ENCODE measurements at regions not wholly inside any gene's neighbourhood (a gene's known extent, or its start where the extent isn't known, plus 50 kb on each side); places are given as distances from the start of the nearest gene placed in this dataset.
"Not testable (repeated sequence)": the region's sequence is repeated elsewhere in the genome, so short reads cannot be mapped to it uniquely, and the experiment has no call there.

DNA sequence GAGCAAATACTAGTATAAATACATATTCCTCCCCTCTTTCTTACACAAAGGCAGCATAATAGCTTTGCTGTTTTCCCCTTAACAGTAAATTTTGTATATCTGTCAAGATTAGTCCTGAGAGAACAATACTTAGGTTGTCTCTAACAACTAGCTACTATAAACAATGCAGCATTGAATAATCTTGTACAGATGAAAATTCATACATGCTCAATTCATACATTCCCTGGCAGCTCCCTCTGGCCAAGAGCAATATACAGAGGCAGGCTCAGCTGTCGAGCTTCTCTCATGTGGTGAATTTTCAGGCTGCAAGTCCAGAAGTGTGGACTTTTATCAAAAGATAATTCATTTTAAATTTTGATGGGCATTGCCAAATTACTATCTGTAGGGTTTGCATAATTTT is 81.2 kb upstream of the PTH start:
- H3K27ac Mint-ChIP-seq: no peak overlapping the region
- no peak overlapping the region for H3K9ac ChIP-seq (ENCODE audit: extremely low read depth, low read length, poor library complexity, severe bottlenecking)
- H3K4me1 Mint-ChIP-seq: no peaks in the 10 kb centered on the region
- H3K4me3 ChIP-seq (ENCODE audit: low read length): no peak overlapping the region
- peaks cover 15% of the 10 kb centered on the region for H3K9me3 ChIP-seq (ENCODE audit: control insufficient read depth, low read length)
- H3K9me3 Mint-ChIP-seq: peaks cover 31% of the 10 kb centered on the region
- no peak overlapping the region for H3K27ac ChIP-seq (ENCODE audit: low read depth, low read length)
- peaks cover 7% of the 10 kb centered on the region for H3K27me3 Mint-ChIP-seq (ENCODE audit: insufficient read depth)
- no peaks in the 10 kb centered on the region for H3K36me3 Mint-ChIP-seq (ENCODE audit: low read depth)
- WGBS, 2 experiments (ENCODE audit: insufficient coverage in 1 of 2, insufficient read length in 1 of 2): 83% methylated on average over 1 of the region's 1 CpG; no CpG with 5 or more reads in 1 of the 2 experiments
- H3K4me3 Mint-ChIP-seq: no peak overlapping the region
- TF ChIP-seq, protein P1, sequence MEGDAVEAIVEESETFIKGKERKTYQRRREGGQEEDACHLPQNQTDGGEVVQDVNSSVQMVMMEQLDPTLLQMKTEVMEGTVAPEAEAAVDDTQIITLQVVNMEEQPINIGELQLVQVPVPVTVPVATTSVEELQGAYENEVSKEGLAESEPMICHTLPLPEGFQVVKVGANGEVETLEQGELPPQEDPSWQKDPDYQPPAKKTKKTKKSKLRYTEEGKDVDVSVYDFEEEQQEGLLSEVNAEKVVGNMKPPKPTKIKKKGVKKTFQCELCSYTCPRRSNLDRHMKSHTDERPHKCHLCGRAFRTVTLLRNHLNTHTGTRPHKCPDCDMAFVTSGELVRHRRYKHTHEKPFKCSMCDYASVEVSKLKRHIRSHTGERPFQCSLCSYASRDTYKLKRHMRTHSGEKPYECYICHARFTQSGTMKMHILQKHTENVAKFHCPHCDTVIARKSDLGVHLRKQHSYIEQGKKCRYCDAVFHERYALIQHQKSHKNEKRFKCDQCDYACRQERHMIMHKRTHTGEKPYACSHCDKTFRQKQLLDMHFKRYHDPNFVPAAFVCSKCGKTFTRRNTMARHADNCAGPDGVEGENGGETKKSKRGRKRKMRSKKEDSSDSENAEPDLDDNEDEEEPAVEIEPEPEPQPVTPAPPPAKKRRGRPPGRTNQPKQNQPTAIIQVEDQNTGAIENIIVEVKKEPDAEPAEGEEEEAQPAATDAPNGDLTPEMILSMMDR (conservative IDR thresholded peaks at IDR 0.05): no peak
- DNase-seq: no peak
- no peaks in the 10 kb centered on the region for H3K4me1 ChIP-seq (ENCODE audit: control insufficient read depth, insufficient read depth, low read length)
- H3K27me3 ChIP-seq (ENCODE audit: control insufficient read depth, insufficient read depth, low read length, poor library complexity, severe bottlenecking): no peaks in the 10 kb centered on the region
- no peaks in the 10 kb centered on the region for H3K36me3 ChIP-seq (ENCODE audit: control insufficient read depth, insufficient read depth, low read length)

DNA sequence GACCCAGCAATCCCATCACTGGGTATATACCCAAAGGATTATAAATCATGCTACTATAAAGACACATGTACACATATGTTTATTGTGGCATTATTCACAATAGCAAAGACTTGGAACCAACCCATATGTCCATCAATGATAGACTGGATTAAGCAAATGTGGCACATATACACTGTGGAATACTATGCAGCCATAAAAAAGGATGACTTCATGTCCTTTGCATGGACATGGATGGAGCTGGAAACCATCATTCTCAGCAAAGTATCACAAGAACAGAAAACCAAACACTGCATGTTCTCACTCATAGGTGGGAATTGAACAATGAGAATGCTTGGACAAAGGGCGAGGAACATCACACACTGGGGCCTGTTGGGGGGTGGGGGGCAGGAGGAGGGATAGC is 79.6 kb upstream of the PTH start:
- WGBS, 2 experiments (ENCODE audit: insufficient coverage in 1 of 2, insufficient read length in 1 of 2): 89% methylated on average over 1 of the region's 1 CpG; no CpG with 5 or more reads in 1 of the 2 experiments
- not testable (repeated sequence) for H3K27ac ChIP-seq (ENCODE audit: low read depth, low read length); DNase-seq; H3K27ac Mint-ChIP-seq; H3K36me3 ChIP-seq (ENCODE audit: control insufficient read depth, insufficient read depth, low read length); H3K27me3 Mint-ChIP-seq (ENCODE audit: insufficient read depth); H3K4me3 ChIP-seq (ENCODE audit: low read length); H3K4me3 Mint-ChIP-seq; H3K9ac ChIP-seq (ENCODE audit: extremely low read depth, low read length, poor library complexity, severe bottlenecking); H3K9me3 ChIP-seq (ENCODE audit: control insufficient read depth, low read length); H3K4me1 ChIP-seq (ENCODE audit: control insufficient read depth, insufficient read depth, low read length); H3K4me1 Mint-ChIP-seq; H3K27me3 ChIP-seq (ENCODE audit: control insufficient read depth, insufficient read depth, low read length, poor library complexity, severe bottlenecking); H3K36me3 Mint-ChIP-seq (ENCODE audit: low read depth)
- peaks cover 19% of the 10 kb centered on the region for H3K9me3 Mint-ChIP-seq

- TF ChIP-seq, protein P1 (conservative IDR thresholded peaks at IDR 0.05): no peak
- no peaks in the 10 kb centered on the region for H3K36me3 ChIP-seq (ENCODE audit: control insufficient read depth, insufficient read depth, low read length)
- H3K27me3 ChIP-seq (ENCODE audit: control insufficient read depth, insufficient read depth, low read length, poor library complexity, severe bottlenecking): no peaks in the 10 kb centered on the region
- no peak overlapping the region for H3K27ac Mint-ChIP-seq
- peaks cover 4% of the 10 kb centered on the region for H3K27me3 Mint-ChIP-seq (ENCODE audit: insufficient read depth)
- no peaks in the 10 kb centered on the region for H3K4me1 ChIP-seq (ENCODE audit: control insufficient read depth, insufficient read depth, low read length)
- peaks cover 3% of the 10 kb centered on the region for H3K36me3 Mint-ChIP-seq (ENCODE audit: low read depth)
- peaks cover 9% of the 10 kb centered on the region for H3K9me3 Mint-ChIP-seq
- peaks cover 7% of the 10 kb centered on the region for H3K4me1 Mint-ChIP-seq
- no peak overlapping the region for H3K4me3 Mint-ChIP-seq
- no peak overlapping the region for H3K4me3 ChIP-seq (ENCODE audit: low read length)
- DNase-seq: no peak
- peaks cover 15% of the 10 kb centered on the region for H3K9me3 ChIP-seq (ENCODE audit: control insufficient read depth, low read length)
- H3K9ac ChIP-seq (ENCODE audit: extremely low read depth, low read length, poor library complexity, severe bottlenecking): no peak overlapping the region
- no peak overlapping the region for H3K27ac ChIP-seq (ENCODE audit: low read depth, low read length)
Observed at GRCh38 chr11:13567551-13567950, 71.8 kb upstream of the PTH start.

DNA sequence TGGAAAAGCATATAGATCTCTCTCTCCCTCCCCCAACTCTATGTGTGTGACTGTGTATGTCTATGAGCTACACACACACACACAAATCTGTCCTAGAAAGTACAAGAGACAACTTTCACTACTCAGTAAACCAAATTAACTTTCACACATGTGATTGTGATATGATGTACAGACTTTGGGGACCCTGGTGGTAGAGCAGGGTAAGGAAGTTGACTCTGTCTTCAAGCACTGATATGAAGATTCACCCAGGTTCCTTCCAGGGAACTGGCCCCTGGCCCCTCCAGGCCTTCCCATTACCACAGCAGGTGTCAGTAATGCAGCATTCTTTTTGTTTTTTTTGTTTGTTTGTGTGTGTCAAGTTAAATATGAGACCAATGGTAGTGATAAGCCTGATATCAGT is 66.1 kb upstream of the PTH start:
- no peaks in the 10 kb centered on the region for H3K4me1 Mint-ChIP-seq
- Histone ChIP-seq H3K27ac (ENCODE audit: low read depth, low read length) (no peak overlapping the region), H3K36me3 (ENCODE audit: control insufficient read depth, insufficient read depth, low read length) (no peaks in the 10 kb centered on the region), H3K27me3 (ENCODE audit: control insufficient read depth, insufficient read depth, low read length, poor library complexity, severe bottlenecking) (no peaks in the 10 kb centered on the region), H3K9ac (ENCODE audit: extremely low read depth, low read length, poor library complexity, severe bottlenecking) (no peak overlapping the region), H3K4me3 (ENCODE audit: low read length) (peak overlapping the region; percentile 9), H3K4me1 (ENCODE audit: control insufficient read depth, insufficient read depth, low read length) (no peaks in the 10 kb centered on the region), H3K9me3 (ENCODE audit: control insufficient read depth, low read length) (peaks cover 29% of the 10 kb centered on the region)
- DNase-seq: no peak
- peaks cover 2% of the 10 kb centered on the region for H3K27me3 Mint-ChIP-seq (ENCODE audit: insufficient read depth)
- H3K9me3 Mint-ChIP-seq: peaks cover 47% of the 10 kb centered on the region
- H3K4me3 Mint-ChIP-seq: no peak overlapping the region
- no peak overlapping the region for H3K27ac Mint-ChIP-seq
- TF ChIP-seq, protein P1 (conservative IDR thresholded peaks at IDR 0.05): peak; percentile 15
- H3K36me3 Mint-ChIP-seq (ENCODE audit: low read depth): peaks cover 3% of the 10 kb centered on the region

GRCh38 chr11:13560341-13560740 is 64.5 kb upstream of the PTH start:
- WGBS, 2 experiments (ENCODE audit: insufficient coverage in 1 of 2, insufficient read length in 1 of 2): 64% methylated on average over 11 of the region's 11 CpGs; no CpG with 5 or more reads in 1 of the 2 experiments
- not testable (repeated sequence) for H3K27me3 Mint-ChIP-seq (ENCODE audit: insufficient read depth); H3K4me1 Mint-ChIP-seq; H3K36me3 Mint-ChIP-seq (ENCODE audit: low read depth); H3K4me3 ChIP-seq (ENCODE audit: low read length); H3K4me3 Mint-ChIP-seq; H3K27ac Mint-ChIP-seq; H3K27ac ChIP-seq (ENCODE audit: low read depth, low read length); H3K9ac ChIP-seq (ENCODE audit: extremely low read depth, low read length, poor library complexity, severe bottlenecking); H3K36me3 ChIP-seq (ENCODE audit: control insufficient read depth, insufficient read depth, low read length); H3K4me1 ChIP-seq (ENCODE audit: control insufficient read depth, insufficient read depth, low read length); H3K27me3 ChIP-seq (ENCODE audit: control insufficient read depth, insufficient read depth, low read length, poor library complexity, severe bottlenecking)
- peaks cover 29% of the 10 kb centered on the region for H3K9me3 ChIP-seq (ENCODE audit: control insufficient read depth, low read length)
- DNase-seq: peak; percentile 75
- peaks cover 58% of the 10 kb centered on the region for H3K9me3 Mint-ChIP-seq
